ENCODE measurements at regions not wholly inside any gene's neighbourhood (a gene's known extent, or its start where the extent isn't known, plus 50 kb on each side); places are given as distances from the start of the nearest gene placed in this dataset.
A peak's percentile ranks its signal among the peaks of the same experiment; 100 is the strongest.
"Not testable (repeated sequence)": the region's sequence is repeated elsewhere in the genome, so short reads cannot be mapped to it uniquely, and the experiment has no call there.

GRCh38 chr16:29578898-29579297, 72.7 kb upstream of the NPIPB12 start:
- DNase-seq, result not testable (repeated sequence)

- not testable (repeated sequence) for DNase-seq
These were observed 75.6 kb upstream of the NPIPB12 start for GRCh38 chr16:29581764-29582163.

GRCh38 chr16:29591919-29592318, 71.1 kb upstream of the SPN start:
- DNase-seq, result peak; percentile 29

- DNase-seq, result peak; percentile 37
These were observed 68.7 kb upstream of the SPN start for GRCh38 chr16:29594269-29594925.

- DNase-seq, result peak; percentile 89
These were observed 67.9 kb upstream of the SPN start for GRCh38 chr16:29594926-29595838.

GRCh38 chr16:29597030-29597429, 66.0 kb upstream of the SPN start:
- not testable (repeated sequence) for DNase-seq

- peak; percentile 63 for DNase-seq
These were observed 62.7 kb upstream of the SPN start for GRCh38 chr16:29600111-29601000.

- DNase-seq, result not testable (repeated sequence)
These were observed 60.8 kb upstream of the SPN start for GRCh38 chr16:29602247-29602625.

- not testable (repeated sequence) for DNase-seq
These were observed 60.4 kb upstream of the SPN start for GRCh38 chr16:29602683-29603088.

- not testable (repeated sequence) for DNase-seq
These were observed 58.2 kb upstream of the SPN start for GRCh38 chr16:29604631-29605549.

- not testable (repeated sequence) for DNase-seq
These were observed 57.3 kb upstream of the SPN start for GRCh38 chr16:29605593-29606205.

GRCh38 chr16:29606669-29607427, 56.2 kb upstream of the SPN start:
- not testable (repeated sequence) for DNase-seq

- DNase-seq, result not testable (repeated sequence)
These were observed 55.6 kb upstream of the SPN start for GRCh38 chr16:29607428-29607823.

GRCh38 chr16:29612381-29613306, 50.4 kb upstream of the SPN start:
- peak; percentile 78 for DNase-seq

Data from CD4-positive, alpha-beta T cell treated with Interleukin-4 for 4 hours (primary cell).